Trophoblast cell (in vitro differentiated cells and primary cell): ENCODE measurements at regions not wholly inside any gene's neighbourhood (a gene's known extent, or its start where the extent isn't known, plus 50 kb on each side); places are given as distances from the start of the nearest gene placed in this dataset.
"Not testable (repeated sequence)": the region's sequence is repeated elsewhere in the genome, so short reads cannot be mapped to it uniquely, and the experiment has no call there.

ENCODE experiments used
- DNase-seq, 2 donors: peaks; one replicate each; pipeline ENCODE4 v3.0.0-alpha.2; 2016
- H2AFZ ChIP-seq: 2 replicates; pipeline ENCODE4 v1.6.1; 2013; ENCODE audit warnings: low read length, moderate library complexity, mild to moderate bottlenecking; ENCODE audit not compliant: insufficient read depth, poor library complexity
- H2AK5ac ChIP-seq: 2 replicates; pipeline ENCODE4 v1.6.1; 2013; ENCODE audit warnings: mild to moderate bottlenecking, low read length
- H2BK120ac ChIP-seq: 2 replicates; pipeline ENCODE4 v1.6.1; 2013; ENCODE audit warnings: low read length, mild to moderate bottlenecking, moderate library complexity; ENCODE audit not compliant: insufficient read depth, poor library complexity
- H2BK12ac ChIP-seq: 2 replicates; pipeline ENCODE4 v1.6.1; 2013; ENCODE audit warnings: mild to moderate bottlenecking, low read length, moderate library complexity
- H2BK5ac ChIP-seq: 2 replicates; pipeline ENCODE4 v1.6.1; 2013; ENCODE audit warnings: low read length, low read depth, moderate library complexity, mild to moderate bottlenecking; ENCODE audit not compliant: poor library complexity
- H3K14ac ChIP-seq: 2 replicates; pipeline ENCODE4 v1.6.1; 2013; ENCODE audit warnings: mild to moderate bottlenecking, low read length
- H3K18ac ChIP-seq: 2 replicates; pipeline ENCODE4 v1.6.1; 2013; ENCODE audit warnings: mild to moderate bottlenecking, low read length
- H3K23ac ChIP-seq: 2 replicates; pipeline ENCODE4 v1.6.1; 2013; ENCODE audit warnings: low read length
- H3K27ac ChIP-seq: 2 replicates; pipeline ENCODE4 v1.5.1; 2013; ENCODE audit warnings: low read depth, mild to moderate bottlenecking, inconsistent platforms, low read length, moderate library complexity
- H3K27me3 ChIP-seq: 2 replicates; pipeline ENCODE4 v1.6.1; 2013; ENCODE audit warnings: inconsistent platforms, mild to moderate bottlenecking, low read length, moderate library complexity; ENCODE audit not compliant: insufficient read depth
- H3K36me3 ChIP-seq, 2 experiments: 1 replicate in 1 of 2; 2 replicates in 1 of 2; pipeline ENCODE4 v1.6.1; 2013; ENCODE audit warnings: low read length in 2 of 2, mild to moderate bottlenecking in 2 of 2, moderate library complexity in 1 of 2; ENCODE audit not compliant: insufficient read depth in 2 of 2, control insufficient read depth in 1 of 2
- H3K4ac ChIP-seq: 2 replicates; pipeline ENCODE4 v1.6.1; 2013; ENCODE audit warnings: low read depth, mild to moderate bottlenecking, low read length, moderate library complexity
- H3K4me1 ChIP-seq, 2 experiments: 1 replicate in 1 of 2; 2 replicates in 1 of 2; pipeline ENCODE4 v1.6.1; 2013; ENCODE audit warnings: low read length in 2 of 2, mild to moderate bottlenecking in 2 of 2, moderate library complexity in 1 of 2; ENCODE audit not compliant: insufficient read depth in 2 of 2, control insufficient read depth in 1 of 2
- H3K4me2 ChIP-seq: 2 replicates; pipeline ENCODE4 v1.6.1; 2013; ENCODE audit warnings: inconsistent platforms, mild to moderate bottlenecking, low read length, moderate library complexity
- H3K4me3 ChIP-seq: 2 replicates; pipeline ENCODE4 v1.5.1; 2013; ENCODE audit warnings: mild to moderate bottlenecking, low read depth, low read length, inconsistent platforms
- H3K79me1 ChIP-seq: one replicate; pipeline ENCODE4 v1.6.1; 2013; ENCODE audit warnings: low read length
- H3K79me2 ChIP-seq: 2 replicates; pipeline ENCODE4 v1.6.1; 2013; ENCODE audit warnings: low read length, mild to moderate bottlenecking; ENCODE audit not compliant: control insufficient read depth, insufficient read depth, poor library complexity
- H3K9ac ChIP-seq: 2 replicates; pipeline ENCODE4 v1.6.1; 2013; ENCODE audit warnings: mild to moderate bottlenecking, low read length
- H3K9me3 ChIP-seq: 2 replicates; pipeline ENCODE4 v1.6.1; 2013; ENCODE audit warnings: low read depth, mild to moderate bottlenecking, control low read depth, inconsistent platforms, low read length; ENCODE audit not compliant: insufficient read depth
- H4K12ac ChIP-seq: 2 replicates; pipeline ENCODE4 v1.6.1; 2013; ENCODE audit warnings: low read depth, mild to moderate bottlenecking, low read length, moderate library complexity
- H4K8ac ChIP-seq: 2 replicates; pipeline ENCODE4 v1.6.1; 2013; ENCODE audit warnings: low read depth, mild to moderate bottlenecking, low read length, moderate library complexity
- H4K91ac ChIP-seq: one replicate; pipeline ENCODE4 v1.6.1; 2013; ENCODE audit warnings: low read depth, mild to moderate bottlenecking, low read length, moderate library complexity
- WGBS: extraction: QIAGEN DNeasy Blood & Tissue Kit; methylation state at CpG from one replicate; pipeline ENCODE4 v1.1.7; 2013; ENCODE audit warnings: missing lambda C conversion rate; ENCODE audit not compliant: insufficient read length, insufficient coverage; ENCODE audit errors: extremely low coverage; 5-methylcytosine and 5-hydroxymethylcytosine counted together

DNA sequence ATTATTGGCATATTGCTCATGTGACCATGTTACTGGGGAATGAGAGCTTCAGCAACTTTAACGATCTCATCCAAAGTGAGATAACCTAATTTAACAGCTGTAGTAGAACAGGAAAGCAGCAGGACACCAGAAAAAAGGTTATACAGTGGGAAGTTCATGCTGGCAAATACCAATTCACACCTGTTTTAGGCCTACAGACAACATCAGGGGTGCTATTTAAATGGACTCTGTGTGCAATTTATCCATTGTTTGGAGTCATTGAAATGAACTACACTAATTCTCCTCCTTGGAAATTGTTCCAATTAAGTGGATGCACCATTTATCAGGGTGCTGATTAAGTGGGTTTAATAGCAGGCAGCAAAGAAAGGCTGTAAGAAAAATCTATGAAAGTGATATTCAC lies 424.4 kb upstream of the LMO3 start:
- Histone ChIP-seq H3K79me1 (no peaks in the 10 kb centered on the region), H3K18ac (no peak overlapping the region), H2BK120ac (no peak overlapping the region), H2BK12ac (no peak overlapping the region), H3K9me3 (no peaks in the 10 kb centered on the region), H4K12ac (no peak overlapping the region), H2BK5ac (no peak overlapping the region), H3K36me3 (no peaks in the 10 kb centered on the region), H3K23ac (no peak overlapping the region), H4K91ac (no peak overlapping the region), H3K4ac (no peak overlapping the region), H2AK5ac (no peak overlapping the region), H3K4me2 (no peak overlapping the region), H3K79me2 (no peaks in the 10 kb centered on the region), H3K27ac (no peak overlapping the region), H4K8ac (no peak overlapping the region), H3K27me3 (no peaks in the 10 kb centered on the region), H3K4me3 (no peak overlapping the region), H3K14ac (no peak overlapping the region), H2AFZ (no peak overlapping the region), H3K4me1 (no peaks in the 10 kb centered on the region), H3K9ac (no peak overlapping the region)
- WGBS, result no CpG with 5 or more reads among the region's 1 CpG
- DNase-seq, result no peak

DNA sequence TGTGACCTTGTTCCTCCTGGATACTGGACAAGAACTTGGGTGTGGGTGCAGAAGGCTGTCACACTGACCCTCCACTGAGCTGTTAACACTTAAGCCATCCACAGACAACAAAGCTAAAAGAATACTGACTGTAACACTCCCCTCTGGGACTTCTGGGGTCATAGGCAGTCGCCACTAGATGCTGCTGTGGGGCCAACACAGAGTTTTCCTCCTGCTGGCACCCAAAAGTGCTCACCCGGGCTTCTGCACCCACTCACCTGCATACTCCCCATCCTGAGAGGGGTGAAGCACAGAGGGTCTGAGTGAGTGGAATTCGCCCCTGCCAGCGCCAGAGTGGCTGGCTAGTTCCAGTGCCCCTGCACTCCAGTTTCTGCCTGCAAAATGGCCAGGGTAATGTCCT lies 422.4 kb upstream of the LMO3 start:
- no peak overlapping the region for H4K91ac ChIP-seq
- no peak for DNase-seq
- no peak overlapping the region for H2BK12ac ChIP-seq
- H3K9me3 ChIP-seq, result no peaks in the 10 kb centered on the region
- no peak overlapping the region for H3K14ac ChIP-seq
- H4K12ac ChIP-seq, result no peak overlapping the region
- H2BK120ac ChIP-seq, result no peak overlapping the region
- no peak overlapping the region for H3K27ac ChIP-seq
- no peak overlapping the region for H4K8ac ChIP-seq
- H3K79me2 ChIP-seq, result no peaks in the 10 kb centered on the region
- H3K23ac ChIP-seq, result no peak overlapping the region
- no peak overlapping the region for H2AFZ ChIP-seq
- no peaks in the 10 kb centered on the region for H3K36me3 ChIP-seq
- H3K9ac ChIP-seq, result no peak overlapping the region
- WGBS, result no CpG with 5 or more reads among the region's 4 CpGs
- H3K4me1 ChIP-seq, result no peaks in the 10 kb centered on the region
- H3K4me3 ChIP-seq, result no peak overlapping the region
- no peak overlapping the region for H2AK5ac ChIP-seq
- H3K79me1 ChIP-seq, result no peaks in the 10 kb centered on the region
- H3K18ac ChIP-seq, result no peak overlapping the region
- no peak overlapping the region for H2BK5ac ChIP-seq
- H3K4me2 ChIP-seq, result no peak overlapping the region
- H3K27me3 ChIP-seq, result no peaks in the 10 kb centered on the region
- H3K4ac ChIP-seq, result no peak overlapping the region

DNA sequence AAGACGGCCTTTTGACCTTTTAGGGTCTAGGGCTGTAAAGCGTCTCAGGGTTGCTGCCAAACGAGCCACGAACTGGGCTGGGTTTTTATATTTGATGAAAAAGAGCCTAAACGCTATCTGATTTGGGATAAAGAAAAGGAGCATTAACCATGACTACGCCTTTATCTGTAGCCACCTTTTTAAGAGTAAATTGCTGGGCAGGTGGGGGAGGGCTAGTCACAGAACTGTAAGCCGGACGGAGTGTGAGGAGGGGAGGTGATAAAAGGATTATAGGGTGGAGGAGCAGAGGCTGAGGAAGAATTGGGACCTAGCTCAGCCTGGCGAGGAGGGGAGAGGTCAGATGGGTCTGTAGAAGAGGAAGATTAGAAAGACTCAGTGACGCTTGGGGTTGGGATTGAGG lies 419.5 kb upstream of the LMO3 start:
- H2BK5ac ChIP-seq, H3K18ac ChIP-seq, H3K14ac ChIP-seq, H3K79me1 ChIP-seq, H3K4me2 ChIP-seq, H3K36me3 ChIP-seq, H2BK120ac ChIP-seq, H4K8ac ChIP-seq, H3K79me2 ChIP-seq, H2AK5ac ChIP-seq, H3K23ac ChIP-seq, H3K9ac ChIP-seq, H2AFZ ChIP-seq, H3K27me3 ChIP-seq, H3K9me3 ChIP-seq, H3K27ac ChIP-seq, H4K91ac ChIP-seq, H4K12ac ChIP-seq, H2BK12ac ChIP-seq, DNase-seq, H3K4me3 ChIP-seq, H3K4ac ChIP-seq, H3K4me1 ChIP-seq: not testable (repeated sequence)
- no CpG with 5 or more reads among the region's 10 CpGs for WGBS

DNA sequence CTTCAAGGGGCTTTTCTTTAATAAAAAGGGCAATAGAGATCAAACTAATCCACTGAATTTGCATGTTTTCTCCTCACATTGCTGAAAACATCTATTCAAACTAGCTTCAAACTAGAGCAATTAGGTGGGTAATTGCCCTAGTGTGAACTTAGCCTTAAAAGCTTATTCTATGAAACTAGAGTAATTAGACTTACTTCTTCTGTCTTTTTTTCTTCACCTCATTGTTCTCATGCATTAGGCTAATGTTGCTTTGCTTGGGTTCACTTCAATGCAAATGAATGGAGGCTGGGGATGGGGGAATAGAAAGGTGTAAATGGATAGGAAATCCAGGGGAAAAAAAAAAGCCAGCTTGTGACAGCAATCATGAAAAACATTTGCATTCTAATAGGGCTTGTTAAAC lies 414.8 kb upstream of the LMO3 start:
- Histone ChIP-seq H3K4me3 (no peak overlapping the region), H3K27ac (no peak overlapping the region), H3K27me3 (no peaks in the 10 kb centered on the region), H2BK12ac (no peak overlapping the region), H3K79me2 (no peaks in the 10 kb centered on the region), H4K8ac (no peak overlapping the region), H3K23ac (no peak overlapping the region), H2AFZ (no peak overlapping the region), H2BK5ac (no peak overlapping the region), H3K18ac (no peak overlapping the region), H4K91ac (no peak overlapping the region), H3K4me1 (no peaks in the 10 kb centered on the region), H3K9ac (no peak overlapping the region), H3K9me3 (no peaks in the 10 kb centered on the region), H3K4ac (no peak overlapping the region), H3K36me3 (no peaks in the 10 kb centered on the region), H4K12ac (no peak overlapping the region), H3K4me2 (no peak overlapping the region), H2BK120ac (no peak overlapping the region), H2AK5ac (no peak overlapping the region), H3K79me1 (no peaks in the 10 kb centered on the region), H3K14ac (no peak overlapping the region)
- DNase-seq, result no peak

DNA sequence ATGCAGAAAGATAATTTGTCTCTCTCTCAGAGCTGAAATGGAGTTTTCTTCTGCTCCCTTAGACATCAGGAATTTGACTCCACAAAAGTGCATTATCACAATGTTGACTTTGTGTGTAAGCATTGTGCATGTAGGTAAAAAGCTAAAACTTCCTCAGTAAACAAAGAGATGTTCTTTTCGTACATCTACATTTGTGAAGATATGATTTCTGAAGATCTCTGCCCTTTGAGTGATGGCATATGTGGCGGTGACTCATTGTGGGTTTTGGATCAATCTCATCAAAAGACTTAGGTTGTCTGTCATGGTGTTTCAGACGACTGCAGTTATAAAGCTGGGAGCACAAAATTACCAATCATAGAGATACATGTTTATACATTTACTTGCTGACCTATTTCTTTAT lies 411.4 kb upstream of the LMO3 start:
- Histone ChIP-seq H3K18ac (no peak overlapping the region), H3K14ac (no peak overlapping the region), H3K36me3 (no peaks in the 10 kb centered on the region), H3K4me3 (no peak overlapping the region), H3K4ac (no peak overlapping the region), H3K23ac (no peak overlapping the region), H2BK12ac (no peak overlapping the region), H4K91ac (no peak overlapping the region), H2AFZ (no peak overlapping the region), H2BK120ac (no peak overlapping the region), H3K9me3 (no peaks in the 10 kb centered on the region), H3K27ac (no peak overlapping the region), H2AK5ac (no peak overlapping the region), H4K12ac (no peak overlapping the region), H2BK5ac (no peak overlapping the region), H3K79me1 (no peaks in the 10 kb centered on the region), H3K79me2 (no peaks in the 10 kb centered on the region), H4K8ac (no peak overlapping the region), H3K4me1 (no peaks in the 10 kb centered on the region), H3K4me2 (no peak overlapping the region), H3K9ac (no peak overlapping the region), H3K27me3 (no peaks in the 10 kb centered on the region)
- no CpG with 5 or more reads among the region's 3 CpGs for WGBS
- DNase-seq, result no peak
